Brain pericyte (primary cell): ENCODE measurements at regions not wholly inside any gene's neighbourhood (a gene's known extent, or its start where the extent isn't known, plus 50 kb on each side); places are given as distances from the start of the nearest gene placed in this dataset.

Experiments
- DNase-seq: peaks from one replicate; pipeline ENCODE4 v3.0.0-alpha.2; 2012; ENCODE audit warnings: low read depth, low spot score

- no peak for DNase-seq
Observed at GRCh38 chr9:693201-694091, 148.1 kb upstream of the DMRT1 start.

- DNase-seq, result no peak
Observed at GRCh38 chr9:694092-694402, 147.4 kb upstream of the DMRT1 start.

- DNase-seq, result no peak
Observed at GRCh38 chr9:694403-695154, 146.9 kb upstream of the DMRT1 start.

GRCh38 chr9:695252-695651 is 146.2 kb upstream of the DMRT1 start:
- DNase-seq, result no peak

- DNase-seq, result no peak
Observed at GRCh38 chr9:696332-697323, 144.9 kb upstream of the DMRT1 start.

- no peak for DNase-seq
Observed at GRCh38 chr9:698276-698675, 143.2 kb upstream of the DMRT1 start.

GRCh38 chr9:698954-699353 is 142.5 kb upstream of the DMRT1 start:
- no peak for DNase-seq

GRCh38 chr9:699396-699795 is 142.1 kb upstream of the DMRT1 start:
- no peak for DNase-seq

GRCh38 chr9:700365-701282 is 140.9 kb upstream of the DMRT1 start:
- no peak for DNase-seq

- no peak for DNase-seq
Observed at GRCh38 chr9:703392-703791, 138.1 kb upstream of the DMRT1 start.

GRCh38 chr9:706073-706472 is 135.4 kb upstream of the DMRT1 start:
- no peak for DNase-seq

GRCh38 chr9:706606-707459 is 134.7 kb upstream of the DMRT1 start:
- DNase-seq, result no peak

GRCh38 chr9:708182-708550 is 133.3 kb upstream of the DMRT1 start:
- no peak for DNase-seq

GRCh38 chr9:708551-709432 is 132.7 kb upstream of the DMRT1 start:
- DNase-seq, result no peak

GRCh38 chr9:710951-711745 is 130.3 kb upstream of the DMRT1 start:
- no peak for DNase-seq

- DNase-seq, result no peak
Observed at GRCh38 chr9:711761-712553, 129.5 kb upstream of the DMRT1 start.

GRCh38 chr9:712643-713042 is 128.9 kb upstream of the DMRT1 start:
- DNase-seq, result no peak
